WTC11 (cell line): ENCODE measurements at regions not wholly inside any gene's neighbourhood (a gene's known extent, or its start where the extent isn't known, plus 50 kb on each side); places are given as distances from the start of the nearest gene placed in this dataset.

Source experiments
- ATAC-seq: fragments of 200-7000 bp; cut with Tn5 transposase; 2 replicates; pipeline ENCODE4 v1.10.0; 2021; ENCODE audit warnings: mild to moderate bottlenecking, moderate library complexity
- CTCF ChIA-PET: fragments of 300-600 bp; sonication (Branson Sonifier 250); formaldehyde crosslinking; loops from one replicate; lab custom pipeline; 2021; ENCODE audit warnings: antibody characterized with exemption; lab: Charles Lee
- POLR2A ChIA-PET: fragments of 350-600 bp; sonication (Branson Sonifier 250); formaldehyde crosslinking; loops from one replicate; lab custom pipeline; 2021; ENCODE audit warnings: antibody characterized with exemption; lab: Charles Lee
- DNase-seq: peaks from one replicate; pipeline ENCODE4 v3.0.0; 2021; ENCODE audit warnings: low spot score
- H3K27ac Mint-ChIP-seq: 2 replicates; pipeline ENCODE4 v1.8.0; 2021; ENCODE audit warnings: mixed read lengths
- H3K27me3 Mint-ChIP-seq: 2 replicates; pipeline ENCODE4 v1.8.0; 2021; ENCODE audit warnings: low read depth, mild to moderate bottlenecking, moderate library complexity, mixed read lengths
- H3K36me3 Mint-ChIP-seq: 2 replicates; pipeline ENCODE4 v1.8.0; 2021; ENCODE audit warnings: mixed read lengths
- H3K4me1 Mint-ChIP-seq: 2 replicates; pipeline ENCODE4 v1.8.0; 2022; ENCODE audit warnings: mixed read lengths
- H3K4me3 Mint-ChIP-seq: 2 replicates; pipeline ENCODE4 v1.8.0; 2021; ENCODE audit warnings: mild to moderate bottlenecking, moderate library complexity, mixed read lengths
- H3K9me3 Mint-ChIP-seq: 2 replicates; pipeline ENCODE4 v1.8.0; 2021; ENCODE audit warnings: mixed read lengths
- EMX1 ChIP-seq: fragments of 250-450 bp; sonication (Bioruptor Pico); IDR thresholded peaks from 2 replicates; pipeline ENCODE4 v1.8.0; 2021; ENCODE audit warnings: mild to moderate bottlenecking
- FOXK1 ChIP-seq: sonication (generic); formaldehyde crosslinking; IDR thresholded peaks from 2 replicates; pipeline ENCODE4 v1.8.0; 2022; ENCODE audit warnings: mild to moderate bottlenecking, moderate library complexity, missing genetic modification reagents
- GABPB1 ChIP-seq: sonication (generic); formaldehyde crosslinking; IDR thresholded peaks from 2 replicates; pipeline ENCODE4 v1.8.1; 2023; ENCODE audit warnings: mild to moderate bottlenecking, missing genetic modification reagents
- IRF2 ChIP-seq: sonication (generic); formaldehyde crosslinking; IDR thresholded peaks from 2 replicates; pipeline ENCODE4 v1.8.0; 2022; ENCODE audit warnings: low read depth, missing genetic modification reagents, borderline replicate concordance
- JAZF1 ChIP-seq: fragments of 250-450 bp; sonication (Bioruptor Pico); IDR thresholded peaks from 2 replicates; pipeline ENCODE4 v1.9.0; 2021; ENCODE audit warnings: moderate library complexity, mild to moderate bottlenecking, inconsistent platforms
- JUN ChIP-seq: sonication (generic); formaldehyde crosslinking; IDR thresholded peaks from 2 replicates; pipeline ENCODE4 v1.8.0; 2023; ENCODE audit warnings: mild to moderate bottlenecking, missing genetic modification reagents
- NFYB ChIP-seq: sonication (generic); formaldehyde crosslinking; conservative IDR thresholded peaks from 2 replicates; pipeline ENCODE4 v1.8.0; 2022; ENCODE audit warnings: low read depth, missing genetic modification reagents
- OVOL2 ChIP-seq: fragments of 250-450 bp; sonication (Bioruptor Pico); IDR thresholded peaks from 2 replicates; pipeline ENCODE4 v1.9.0; 2021; ENCODE audit warnings: mild to moderate bottlenecking, borderline replicate concordance
- PRRX2 ChIP-seq: fragments of 250-450 bp; sonication (Bioruptor Pico); IDR thresholded peaks from 2 replicates; pipeline ENCODE4 v1.8.0; 2021; ENCODE audit warnings: mild to moderate bottlenecking
- SMAD4 ChIP-seq: sonication (generic); formaldehyde crosslinking; IDR thresholded peaks from 2 replicates; pipeline ENCODE4 v1.8.0; 2022; ENCODE audit warnings: mild to moderate bottlenecking, missing genetic modification reagents
- TF ChIP-seq, protein P1 (sequence below): fragments of 200-600 bp; IDR thresholded peaks from 2 replicates; pipeline ENCODE4 v1.8.0; 2022; ENCODE audit warnings: antibody characterized with exemption
- TF ChIP-seq, protein P2 (sequence below): sonication (generic); formaldehyde crosslinking; IDR thresholded peaks from 2 replicates; pipeline ENCODE4 v1.8.1; 2022; ENCODE audit warnings: low read depth, missing genetic modification reagents, borderline replicate concordance
- TF ChIP-seq, protein P3 (sequence below): sonication (generic); formaldehyde crosslinking; IDR thresholded peaks from 2 replicates; pipeline ENCODE4 v1.8.1; 2023; ENCODE audit warnings: mild to moderate bottlenecking, missing genetic modification reagents
- TF ChIP-seq, protein P4 (sequence below): sonication (generic); formaldehyde crosslinking; IDR thresholded peaks from 2 replicates; pipeline ENCODE4 v1.8.0; 2023; ENCODE audit warnings: missing genetic modification reagents, mild to moderate bottlenecking, borderline replicate concordance
- TF ChIP-seq, protein P5 (sequence below): fragments of 250-450 bp; sonication (Bioruptor Pico); IDR thresholded peaks from 2 replicates; pipeline ENCODE4 v1.8.0; 2021; ENCODE audit warnings: mild to moderate bottlenecking
- TF ChIP-seq, protein P6 (sequence below): sonication (generic); formaldehyde crosslinking; IDR thresholded peaks from 2 replicates; pipeline ENCODE4 v1.8.0; 2022; ENCODE audit warnings: mild to moderate bottlenecking, missing genetic modification reagents
- TF ChIP-seq, protein P7 (sequence below): sonication (generic); formaldehyde crosslinking; IDR thresholded peaks from 2 replicates; pipeline ENCODE4 v1.8.1; 2023; ENCODE audit warnings: mild to moderate bottlenecking, moderate library complexity, missing genetic modification reagents
- TF ChIP-seq, protein P8 (sequence below): fragments of 250-450 bp; sonication (Bioruptor Pico); IDR thresholded peaks from 2 replicates; pipeline ENCODE4 v1.9.0; 2021; ENCODE audit warnings: moderate library complexity, mild to moderate bottlenecking, inconsistent platforms, borderline replicate concordance
- TF ChIP-seq, protein P9 (sequence below): sonication (generic); formaldehyde crosslinking; IDR thresholded peaks from 2 replicates; pipeline ENCODE4 v1.8.1; 2022; ENCODE audit warnings: low read depth, mild to moderate bottlenecking, moderate library complexity, missing genetic modification reagents, borderline replicate concordance

DNA sequence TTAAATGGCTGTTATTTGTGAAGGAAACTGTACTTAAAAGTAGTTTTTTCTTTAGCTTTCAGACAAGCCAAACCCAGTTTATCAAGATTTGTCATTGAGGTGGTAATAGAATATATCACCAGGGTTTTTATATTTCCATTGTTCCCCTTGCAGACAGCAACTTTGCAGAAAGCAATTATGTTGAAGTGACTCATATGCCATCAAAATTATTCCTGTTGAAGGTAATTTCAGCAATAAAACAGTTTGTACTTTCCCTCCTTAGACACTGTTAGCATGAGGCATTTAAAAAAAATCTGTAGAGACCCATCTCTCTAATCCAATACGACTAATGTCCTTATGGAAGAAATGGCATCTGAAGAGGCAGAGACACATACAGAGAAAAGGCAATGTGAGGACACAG lies 219.0 kb downstream of the NFKBIZ start:
- Mint-ChIP-seq H3K4me1 (no peaks in the 10 kb centered on the region), H3K36me3 (peaks cover 5% of the 10 kb centered on the region), H3K27me3 (no peaks in the 10 kb centered on the region), H3K27ac (no peak overlapping the region), H3K4me3 (no peak overlapping the region), H3K9me3 (peaks cover 14% of the 10 kb centered on the region)
- POLR2A ChIA-PET = no interaction called here
- ATAC-seq (no peak), DNase-seq (no peak)
- TF ChIP-seq FOXK1 (CRISPR knock-in tag) (no peak), GABPB1 (CRISPR knock-in tag) (no peak), NFYB (CRISPR knock-in tag) (no peak), JAZF1 (CRISPR knock-in tag) (no peak), JUN (no peak), OVOL2 (CRISPR knock-in tag) (no peak)
- TF ChIP-seq, protein P1, sequence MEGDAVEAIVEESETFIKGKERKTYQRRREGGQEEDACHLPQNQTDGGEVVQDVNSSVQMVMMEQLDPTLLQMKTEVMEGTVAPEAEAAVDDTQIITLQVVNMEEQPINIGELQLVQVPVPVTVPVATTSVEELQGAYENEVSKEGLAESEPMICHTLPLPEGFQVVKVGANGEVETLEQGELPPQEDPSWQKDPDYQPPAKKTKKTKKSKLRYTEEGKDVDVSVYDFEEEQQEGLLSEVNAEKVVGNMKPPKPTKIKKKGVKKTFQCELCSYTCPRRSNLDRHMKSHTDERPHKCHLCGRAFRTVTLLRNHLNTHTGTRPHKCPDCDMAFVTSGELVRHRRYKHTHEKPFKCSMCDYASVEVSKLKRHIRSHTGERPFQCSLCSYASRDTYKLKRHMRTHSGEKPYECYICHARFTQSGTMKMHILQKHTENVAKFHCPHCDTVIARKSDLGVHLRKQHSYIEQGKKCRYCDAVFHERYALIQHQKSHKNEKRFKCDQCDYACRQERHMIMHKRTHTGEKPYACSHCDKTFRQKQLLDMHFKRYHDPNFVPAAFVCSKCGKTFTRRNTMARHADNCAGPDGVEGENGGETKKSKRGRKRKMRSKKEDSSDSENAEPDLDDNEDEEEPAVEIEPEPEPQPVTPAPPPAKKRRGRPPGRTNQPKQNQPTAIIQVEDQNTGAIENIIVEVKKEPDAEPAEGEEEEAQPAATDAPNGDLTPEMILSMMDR = no peak
- TF ChIP-seq, protein P2, sequence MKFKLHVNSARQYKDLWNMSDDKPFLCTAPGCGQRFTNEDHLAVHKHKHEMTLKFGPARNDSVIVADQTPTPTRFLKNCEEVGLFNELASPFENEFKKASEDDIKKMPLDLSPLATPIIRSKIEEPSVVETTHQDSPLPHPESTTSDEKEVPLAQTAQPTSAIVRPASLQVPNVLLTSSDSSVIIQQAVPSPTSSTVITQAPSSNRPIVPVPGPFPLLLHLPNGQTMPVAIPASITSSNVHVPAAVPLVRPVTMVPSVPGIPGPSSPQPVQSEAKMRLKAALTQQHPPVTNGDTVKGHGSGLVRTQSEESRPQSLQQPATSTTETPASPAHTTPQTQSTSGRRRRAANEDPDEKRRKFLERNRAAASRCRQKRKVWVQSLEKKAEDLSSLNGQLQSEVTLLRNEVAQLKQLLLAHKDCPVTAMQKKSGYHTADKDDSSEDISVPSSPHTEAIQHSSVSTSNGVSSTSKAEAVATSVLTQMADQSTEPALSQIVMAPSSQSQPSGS (CRISPR knock-in tag) = no peak
- TF ChIP-seq, protein P3, sequence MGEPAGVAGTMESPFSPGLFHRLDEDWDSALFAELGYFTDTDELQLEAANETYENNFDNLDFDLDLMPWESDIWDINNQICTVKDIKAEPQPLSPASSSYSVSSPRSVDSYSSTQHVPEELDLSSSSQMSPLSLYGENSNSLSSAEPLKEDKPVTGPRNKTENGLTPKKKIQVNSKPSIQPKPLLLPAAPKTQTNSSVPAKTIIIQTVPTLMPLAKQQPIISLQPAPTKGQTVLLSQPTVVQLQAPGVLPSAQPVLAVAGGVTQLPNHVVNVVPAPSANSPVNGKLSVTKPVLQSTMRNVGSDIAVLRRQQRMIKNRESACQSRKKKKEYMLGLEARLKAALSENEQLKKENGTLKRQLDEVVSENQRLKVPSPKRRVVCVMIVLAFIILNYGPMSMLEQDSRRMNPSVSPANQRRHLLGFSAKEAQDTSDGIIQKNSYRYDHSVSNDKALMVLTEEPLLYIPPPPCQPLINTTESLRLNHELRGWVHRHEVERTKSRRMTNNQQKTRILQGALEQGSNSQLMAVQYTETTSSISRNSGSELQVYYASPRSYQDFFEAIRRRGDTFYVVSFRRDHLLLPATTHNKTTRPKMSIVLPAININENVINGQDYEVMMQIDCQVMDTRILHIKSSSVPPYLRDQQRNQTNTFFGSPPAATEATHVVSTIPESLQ (CRISPR knock-in tag) = no peak
- TF ChIP-seq, protein P4, sequence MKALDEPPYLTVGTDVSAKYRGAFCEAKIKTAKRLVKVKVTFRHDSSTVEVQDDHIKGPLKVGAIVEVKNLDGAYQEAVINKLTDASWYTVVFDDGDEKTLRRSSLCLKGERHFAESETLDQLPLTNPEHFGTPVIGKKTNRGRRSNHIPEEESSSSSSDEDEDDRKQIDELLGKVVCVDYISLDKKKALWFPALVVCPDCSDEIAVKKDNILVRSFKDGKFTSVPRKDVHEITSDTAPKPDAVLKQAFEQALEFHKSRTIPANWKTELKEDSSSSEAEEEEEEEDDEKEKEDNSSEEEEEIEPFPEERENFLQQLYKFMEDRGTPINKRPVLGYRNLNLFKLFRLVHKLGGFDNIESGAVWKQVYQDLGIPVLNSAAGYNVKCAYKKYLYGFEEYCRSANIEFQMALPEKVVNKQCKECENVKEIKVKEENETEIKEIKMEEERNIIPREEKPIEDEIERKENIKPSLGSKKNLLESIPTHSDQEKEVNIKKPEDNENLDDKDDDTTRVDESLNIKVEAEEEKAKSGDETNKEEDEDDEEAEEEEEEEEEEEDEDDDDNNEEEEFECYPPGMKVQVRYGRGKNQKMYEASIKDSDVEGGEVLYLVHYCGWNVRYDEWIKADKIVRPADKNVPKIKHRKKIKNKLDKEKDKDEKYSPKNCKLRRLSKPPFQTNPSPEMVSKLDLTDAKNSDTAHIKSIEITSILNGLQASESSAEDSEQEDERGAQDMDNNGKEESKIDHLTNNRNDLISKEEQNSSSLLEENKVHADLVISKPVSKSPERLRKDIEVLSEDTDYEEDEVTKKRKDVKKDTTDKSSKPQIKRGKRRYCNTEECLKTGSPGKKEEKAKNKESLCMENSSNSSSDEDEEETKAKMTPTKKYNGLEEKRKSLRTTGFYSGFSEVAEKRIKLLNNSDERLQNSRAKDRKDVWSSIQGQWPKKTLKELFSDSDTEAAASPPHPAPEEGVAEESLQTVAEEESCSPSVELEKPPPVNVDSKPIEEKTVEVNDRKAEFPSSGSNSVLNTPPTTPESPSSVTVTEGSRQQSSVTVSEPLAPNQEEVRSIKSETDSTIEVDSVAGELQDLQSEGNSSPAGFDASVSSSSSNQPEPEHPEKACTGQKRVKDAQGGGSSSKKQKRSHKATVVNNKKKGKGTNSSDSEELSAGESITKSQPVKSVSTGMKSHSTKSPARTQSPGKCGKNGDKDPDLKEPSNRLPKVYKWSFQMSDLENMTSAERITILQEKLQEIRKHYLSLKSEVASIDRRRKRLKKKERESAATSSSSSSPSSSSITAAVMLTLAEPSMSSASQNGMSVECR = no peak
- TF ChIP-seq, protein P5, sequence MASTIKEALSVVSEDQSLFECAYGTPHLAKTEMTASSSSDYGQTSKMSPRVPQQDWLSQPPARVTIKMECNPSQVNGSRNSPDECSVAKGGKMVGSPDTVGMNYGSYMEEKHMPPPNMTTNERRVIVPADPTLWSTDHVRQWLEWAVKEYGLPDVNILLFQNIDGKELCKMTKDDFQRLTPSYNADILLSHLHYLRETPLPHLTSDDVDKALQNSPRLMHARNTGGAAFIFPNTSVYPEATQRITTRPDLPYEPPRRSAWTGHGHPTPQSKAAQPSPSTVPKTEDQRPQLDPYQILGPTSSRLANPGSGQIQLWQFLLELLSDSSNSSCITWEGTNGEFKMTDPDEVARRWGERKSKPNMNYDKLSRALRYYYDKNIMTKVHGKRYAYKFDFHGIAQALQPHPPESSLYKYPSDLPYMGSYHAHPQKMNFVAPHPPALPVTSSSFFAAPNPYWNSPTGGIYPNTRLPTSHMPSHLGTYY (CRISPR knock-in tag) = no peak
- CTCF ChIA-PET = no interaction called here

DNA sequence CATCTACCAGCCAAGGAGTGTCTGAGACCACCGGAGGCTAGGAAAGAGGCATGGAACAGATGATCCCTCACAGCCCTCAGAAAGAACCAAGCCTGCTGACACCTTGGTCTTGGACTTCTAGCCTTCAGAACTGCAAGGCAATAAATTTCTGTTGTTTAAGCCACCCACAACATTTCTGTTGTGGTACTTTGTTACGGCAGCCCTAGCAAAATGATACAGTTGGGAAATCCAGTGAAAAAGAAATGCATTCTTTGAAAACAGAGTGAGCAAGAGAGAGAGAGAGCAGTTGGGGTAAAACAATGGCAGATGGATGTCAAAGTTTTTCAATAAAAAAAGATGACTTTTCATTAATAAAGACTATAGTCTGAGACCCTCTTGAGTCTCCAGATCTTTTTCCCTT lies 219.4 kb downstream of the NFKBIZ start:
- H3K36me3 Mint-ChIP-seq = peaks cover 5% of the 10 kb centered on the region
- H3K4me1 Mint-ChIP-seq = no peaks in the 10 kb centered on the region
- no peak for ATAC-seq
- no peak overlapping the region for H3K27ac Mint-ChIP-seq
- DNase-seq = no peak
- H3K27me3 Mint-ChIP-seq = no peaks in the 10 kb centered on the region
- ChIA-PET POLR2A (no interaction called here), CTCF (no interaction called here)
- no peak overlapping the region for H3K4me3 Mint-ChIP-seq
- peaks cover 14% of the 10 kb centered on the region for H3K9me3 Mint-ChIP-seq
- TF ChIP-seq, protein P6, sequence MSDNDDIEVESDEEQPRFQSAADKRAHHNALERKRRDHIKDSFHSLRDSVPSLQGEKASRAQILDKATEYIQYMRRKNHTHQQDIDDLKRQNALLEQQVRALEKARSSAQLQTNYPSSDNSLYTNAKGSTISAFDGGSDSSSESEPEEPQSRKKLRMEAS (CRISPR knock-in tag) = no peak
- no peak for TF ChIP-seq PRRX2
- TF ChIP-seq, protein P7, sequence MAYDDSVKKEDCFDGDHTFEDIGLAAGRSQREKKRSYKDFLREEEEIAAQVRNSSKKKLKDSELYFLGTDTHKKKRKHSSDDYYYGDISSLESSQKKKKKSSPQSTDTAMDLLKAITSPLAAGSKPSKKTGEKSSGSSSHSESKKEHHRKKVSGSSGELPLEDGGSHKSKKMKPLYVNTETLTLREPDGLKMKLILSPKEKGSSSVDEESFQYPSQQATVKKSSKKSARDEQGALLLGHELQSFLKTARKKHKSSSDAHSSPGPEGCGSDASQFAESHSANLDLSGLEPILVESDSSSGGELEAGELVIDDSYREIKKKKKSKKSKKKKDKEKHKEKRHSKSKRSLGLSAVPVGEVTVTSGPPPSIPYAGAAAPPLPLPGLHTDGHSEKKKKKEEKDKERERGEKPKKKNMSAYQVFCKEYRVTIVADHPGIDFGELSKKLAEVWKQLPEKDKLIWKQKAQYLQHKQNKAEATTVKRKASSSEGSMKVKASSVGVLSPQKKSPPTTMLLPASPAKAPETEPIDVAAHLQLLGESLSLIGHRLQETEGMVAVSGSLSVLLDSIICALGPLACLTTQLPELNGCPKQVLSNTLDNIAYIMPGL (CRISPR knock-in tag) = no peak
- TF ChIP-seq, protein P8, sequence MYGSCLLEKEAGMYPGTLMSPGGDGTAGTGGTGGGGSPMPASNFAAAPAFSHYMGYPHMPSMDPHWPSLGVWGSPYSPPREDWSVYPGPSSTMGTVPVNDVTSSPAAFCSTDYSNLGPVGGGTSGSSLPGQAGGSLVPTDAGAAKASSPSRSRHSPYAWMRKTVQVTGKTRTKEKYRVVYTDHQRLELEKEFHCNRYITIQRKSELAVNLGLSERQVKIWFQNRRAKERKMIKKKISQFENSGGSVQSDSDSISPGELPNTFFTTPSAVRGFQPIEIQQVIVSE (CRISPR knock-in tag) = no peak
- TF ChIP-seq, protein P5 (CRISPR knock-in tag) = no peak
- no peak for TF ChIP-seq SMAD4 (CRISPR knock-in tag)
- TF ChIP-seq IRF2 = no peak
- no peak for TF ChIP-seq EMX1
- TF ChIP-seq, protein P9, sequence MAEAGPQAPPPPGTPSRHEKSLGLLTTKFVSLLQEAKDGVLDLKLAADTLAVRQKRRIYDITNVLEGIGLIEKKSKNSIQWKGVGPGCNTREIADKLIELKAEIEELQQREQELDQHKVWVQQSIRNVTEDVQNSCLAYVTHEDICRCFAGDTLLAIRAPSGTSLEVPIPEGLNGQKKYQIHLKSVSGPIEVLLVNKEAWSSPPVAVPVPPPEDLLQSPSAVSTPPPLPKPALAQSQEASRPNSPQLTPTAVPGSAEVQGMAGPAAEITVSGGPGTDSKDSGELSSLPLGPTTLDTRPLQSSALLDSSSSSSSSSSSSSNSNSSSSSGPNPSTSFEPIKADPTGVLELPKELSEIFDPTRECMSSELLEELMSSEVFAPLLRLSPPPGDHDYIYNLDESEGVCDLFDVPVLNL (CRISPR knock-in tag) = no peak
